GM21367 (cell line): ENCODE measurements at regions not wholly inside any gene's neighbourhood (a gene's known extent, or its start where the extent isn't known, plus 50 kb on each side); places are given as distances from the start of the nearest gene placed in this dataset.

Experiments
- ATAC-seq: cut with Tn5 transposase; IDR thresholded peaks from one replicate; pipeline ENCODE4 v1.9.1; 2021; ENCODE audit not compliant: unreplicated experiment

DNA sequence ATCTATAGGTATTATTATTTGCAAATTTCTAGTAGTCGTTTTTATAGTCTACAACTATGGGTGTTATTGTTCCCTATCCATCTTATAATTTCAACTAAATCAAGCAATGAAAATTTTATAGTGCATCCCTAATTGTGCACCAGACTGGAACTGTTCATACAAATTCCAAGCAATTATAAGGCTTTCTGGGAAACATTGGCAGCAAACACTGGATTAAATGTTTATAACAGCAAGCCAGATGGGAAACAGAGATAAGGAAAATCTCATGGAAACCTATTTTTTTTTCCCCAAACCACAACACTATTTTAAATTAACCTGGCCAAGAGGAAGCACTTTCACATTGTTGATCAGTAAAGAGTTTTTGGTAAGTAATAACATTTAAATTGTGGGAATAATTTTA, 524.3 kb downstream of the RASEF start:
- ATAC-seq = no peak

DNA sequence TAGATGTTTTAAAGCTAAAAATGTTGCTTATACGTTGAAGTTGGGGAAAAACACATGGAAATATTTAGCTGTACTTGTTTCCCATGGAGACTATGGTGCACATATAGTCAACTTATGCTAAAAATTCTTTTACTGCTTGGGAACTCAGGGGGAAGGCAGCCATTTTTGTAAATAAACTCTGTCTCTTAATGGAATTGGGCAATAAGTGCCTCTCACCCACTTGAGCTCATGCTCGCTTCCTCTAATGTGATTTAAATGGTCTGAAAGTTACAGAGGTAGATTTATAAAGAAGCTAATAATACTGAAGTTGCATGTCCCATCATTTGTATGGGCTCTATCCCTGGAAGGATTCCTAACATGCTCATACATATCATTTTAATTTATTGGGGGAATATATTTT, 523.8 kb downstream of the RASEF start:
- ATAC-seq = no peak

DNA sequence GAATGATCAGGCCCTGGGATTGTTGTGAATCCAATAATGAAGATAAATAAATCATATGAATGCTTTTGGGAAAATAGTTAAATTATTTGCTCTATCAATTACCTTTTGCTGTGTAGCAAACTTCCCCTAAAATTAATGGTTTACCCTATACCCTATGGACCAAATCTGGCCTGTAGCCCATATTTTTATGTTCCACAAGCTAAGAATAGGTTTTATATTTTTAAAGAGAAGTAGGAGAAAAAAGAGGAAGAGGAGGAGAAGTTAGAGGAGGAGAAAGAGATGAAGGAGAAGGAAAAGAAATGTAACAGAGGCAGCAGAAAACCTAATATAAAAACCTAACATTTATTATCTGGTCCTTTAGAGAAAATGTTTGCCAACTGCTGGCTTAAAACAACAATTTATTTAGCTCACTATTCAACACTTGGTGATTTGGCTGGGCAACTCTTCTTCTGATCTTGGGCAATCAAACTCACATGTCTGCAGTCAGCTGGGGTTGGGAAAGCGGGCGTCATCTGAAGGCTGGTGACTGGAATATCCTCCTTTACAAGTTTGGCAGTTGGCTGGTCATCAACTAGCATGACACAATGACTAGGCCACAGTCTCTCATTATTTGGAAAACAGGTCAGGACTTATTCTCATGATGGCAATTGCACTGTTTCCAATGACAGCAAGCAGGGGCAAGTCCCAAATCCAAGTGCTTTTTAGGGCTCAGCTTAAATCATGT, 522.9 kb downstream of the RASEF start:
- ATAC-seq = no peak

DNA sequence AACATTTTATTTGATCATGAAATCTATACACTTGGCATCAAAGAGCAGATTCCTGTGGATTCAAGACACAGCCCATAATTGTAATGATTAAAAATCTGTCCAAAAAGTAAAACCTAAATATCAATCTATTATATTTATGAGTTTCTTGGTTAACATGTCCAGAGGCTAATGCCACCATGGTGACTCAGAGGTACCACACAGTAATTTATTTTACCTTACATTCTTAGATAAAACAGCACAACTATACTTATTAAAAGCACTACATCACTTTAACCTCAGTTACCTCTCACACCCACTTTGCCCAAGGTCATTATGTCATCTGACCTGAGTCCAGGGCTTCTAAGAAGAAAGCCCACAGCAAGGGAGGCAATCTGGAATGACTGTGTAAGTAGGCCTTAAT, 519.2 kb downstream of the RASEF start:
- no peak for ATAC-seq

DNA sequence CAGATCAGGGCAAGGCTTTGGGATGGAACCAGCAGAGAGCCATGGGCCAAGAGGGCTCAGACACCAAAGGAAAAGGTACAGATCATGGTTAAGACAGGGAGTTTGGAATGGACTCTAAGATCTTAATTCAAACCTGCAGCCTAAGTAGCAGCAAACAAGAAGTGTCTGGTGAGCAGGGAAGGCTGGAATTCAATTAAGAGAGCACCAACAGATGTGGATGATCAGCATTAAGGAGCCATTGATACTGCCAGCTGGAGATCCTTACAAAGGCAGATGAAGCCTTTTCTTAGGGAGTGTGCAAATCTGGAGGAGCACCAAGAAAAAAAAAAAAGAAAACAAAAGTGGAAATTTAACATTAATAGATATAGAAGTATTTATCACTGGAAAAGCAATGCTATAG, 516.8 kb downstream of the RASEF start:
- ATAC-seq = no peak

DNA sequence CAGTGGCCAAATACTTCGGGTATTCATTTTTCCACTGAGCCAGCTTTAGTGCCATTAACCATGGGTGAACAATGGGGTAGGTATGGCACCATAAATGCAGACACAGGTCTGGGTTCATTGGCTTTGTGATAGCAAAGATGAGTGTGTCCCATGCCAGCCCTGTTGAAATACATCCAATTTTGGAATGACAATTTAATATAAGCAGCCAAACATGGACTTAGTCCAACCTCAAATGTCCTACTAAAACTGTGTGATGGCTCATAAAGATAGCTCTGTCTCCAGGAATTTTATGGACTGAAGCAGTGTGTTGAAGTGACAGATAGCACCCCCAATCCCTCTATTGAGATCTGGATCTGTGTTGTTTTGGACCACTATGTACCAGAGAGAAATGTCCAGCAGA, 514.9 kb downstream of the RASEF start:
- ATAC-seq = no peak

DNA sequence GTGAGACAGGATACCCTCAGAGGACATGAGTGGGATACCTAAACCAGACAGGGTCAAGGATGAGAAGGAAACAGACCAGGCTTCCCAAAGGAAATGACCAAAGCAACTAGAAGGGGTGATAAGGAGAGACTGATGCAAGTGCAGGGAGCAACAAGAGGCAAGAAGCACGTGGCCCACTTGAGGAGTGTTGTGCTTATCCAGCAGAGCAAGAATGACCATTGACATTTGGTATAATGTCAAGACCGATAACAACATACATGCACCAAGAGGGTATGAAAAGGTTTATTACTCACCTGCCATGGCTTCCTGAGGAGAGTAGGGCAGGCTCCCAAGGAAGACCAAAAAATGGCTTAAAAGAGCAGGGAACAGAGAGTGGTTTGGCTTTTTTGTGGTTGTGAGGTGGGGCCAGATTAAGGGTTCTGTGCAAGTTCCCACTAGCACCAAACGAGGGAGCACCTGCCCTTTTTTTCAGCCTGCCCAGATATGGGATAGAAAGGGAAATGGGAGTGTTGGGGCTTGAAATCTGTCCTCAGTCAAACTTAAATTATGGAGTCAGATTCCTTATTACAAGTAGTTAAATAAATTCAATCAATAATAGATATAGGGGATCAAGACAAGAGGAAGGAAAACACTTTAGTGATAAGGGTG, 513.6 kb downstream of the RASEF start:
- no peak for ATAC-seq

DNA sequence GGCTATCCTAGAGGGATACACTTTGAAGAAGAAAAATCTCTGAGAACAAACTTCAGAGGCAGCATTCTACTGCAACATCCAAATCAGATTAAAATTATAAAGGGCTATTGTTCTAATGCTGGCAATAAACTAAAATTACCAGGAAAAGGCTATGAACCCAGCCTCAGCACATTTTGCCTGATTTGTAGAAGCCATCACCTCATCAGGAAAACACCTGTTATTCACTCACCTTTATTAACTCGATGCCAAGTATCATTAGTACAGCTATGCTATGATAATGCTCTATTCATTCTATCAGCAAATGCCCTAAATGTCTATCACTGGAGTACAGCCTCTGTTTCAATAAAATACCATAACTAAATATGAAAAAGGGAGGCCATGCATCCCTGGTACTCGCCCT, 510.2 kb downstream of the RASEF start:
- no peak for ATAC-seq

DNA sequence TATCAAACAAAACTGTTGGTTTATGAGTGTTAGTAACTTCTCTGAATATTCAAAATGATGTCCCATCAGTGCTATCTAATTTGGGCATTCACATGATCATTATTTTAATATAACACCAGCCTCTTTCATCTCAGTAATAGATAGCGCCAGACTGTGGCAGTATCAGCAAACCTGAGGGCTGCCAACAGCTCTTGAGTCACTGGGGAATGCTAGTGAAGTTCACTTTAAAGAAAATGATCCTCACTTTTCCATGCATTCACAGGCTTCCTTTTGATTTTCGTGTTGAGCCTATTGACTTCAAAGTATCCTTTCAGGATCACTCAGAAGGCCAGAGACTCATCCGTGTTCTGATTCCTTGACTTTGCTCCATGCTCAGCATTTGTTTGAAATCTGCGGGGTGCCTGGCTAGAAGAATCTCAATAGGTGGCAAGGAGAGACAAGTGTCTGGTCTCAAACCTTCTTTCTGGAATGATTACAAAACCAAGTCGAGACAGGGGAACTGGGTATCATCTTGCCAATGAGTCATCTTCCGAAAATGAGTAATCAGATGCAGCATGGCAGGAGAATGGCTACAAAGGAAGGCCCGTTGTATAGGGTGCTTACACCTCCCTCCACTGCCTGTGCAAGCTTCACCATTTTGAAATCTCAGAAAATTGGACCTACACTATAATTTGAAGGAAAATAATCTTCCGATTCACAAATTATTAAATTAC, 509.1 kb downstream of the RASEF start:
- ATAC-seq = no peak

DNA sequence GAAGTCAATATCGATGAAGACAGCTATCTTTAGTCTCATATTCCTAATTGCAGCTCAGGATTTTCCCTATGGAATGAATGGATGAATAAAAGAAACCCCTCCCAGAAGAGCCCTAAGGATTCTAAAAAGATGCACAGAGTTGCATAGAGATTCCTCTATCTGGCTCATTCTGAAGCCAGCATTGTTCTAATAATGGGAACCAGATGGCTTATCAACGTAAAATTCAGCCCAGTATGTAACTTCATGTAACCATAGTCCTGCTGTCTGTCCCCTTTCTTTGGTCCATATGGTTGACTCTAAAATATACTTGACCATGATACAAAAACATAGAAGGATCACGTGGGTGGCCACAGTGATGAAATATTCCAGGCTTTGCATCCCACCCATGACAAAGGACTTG, 508.6 kb downstream of the RASEF start:
- no peak for ATAC-seq

DNA sequence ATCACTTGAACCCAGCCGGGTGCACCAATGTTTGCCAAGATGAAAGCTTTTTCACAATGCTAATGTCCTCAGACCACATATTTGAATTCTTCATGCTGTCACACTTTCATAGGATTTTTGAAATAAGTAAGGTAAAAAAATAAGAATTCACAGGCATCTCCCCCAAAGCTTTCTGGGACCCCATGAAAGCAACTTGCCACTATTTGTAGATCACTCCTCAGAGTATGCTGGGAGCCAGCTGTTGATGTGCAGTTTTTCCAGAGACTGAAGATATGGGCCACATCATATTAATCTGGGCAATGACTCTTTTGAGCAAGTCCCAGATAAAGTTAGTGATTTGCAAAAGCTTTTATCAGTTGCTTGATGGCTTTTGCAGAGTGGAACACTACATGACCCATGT, 507.9 kb downstream of the RASEF start:
- no peak for ATAC-seq

DNA sequence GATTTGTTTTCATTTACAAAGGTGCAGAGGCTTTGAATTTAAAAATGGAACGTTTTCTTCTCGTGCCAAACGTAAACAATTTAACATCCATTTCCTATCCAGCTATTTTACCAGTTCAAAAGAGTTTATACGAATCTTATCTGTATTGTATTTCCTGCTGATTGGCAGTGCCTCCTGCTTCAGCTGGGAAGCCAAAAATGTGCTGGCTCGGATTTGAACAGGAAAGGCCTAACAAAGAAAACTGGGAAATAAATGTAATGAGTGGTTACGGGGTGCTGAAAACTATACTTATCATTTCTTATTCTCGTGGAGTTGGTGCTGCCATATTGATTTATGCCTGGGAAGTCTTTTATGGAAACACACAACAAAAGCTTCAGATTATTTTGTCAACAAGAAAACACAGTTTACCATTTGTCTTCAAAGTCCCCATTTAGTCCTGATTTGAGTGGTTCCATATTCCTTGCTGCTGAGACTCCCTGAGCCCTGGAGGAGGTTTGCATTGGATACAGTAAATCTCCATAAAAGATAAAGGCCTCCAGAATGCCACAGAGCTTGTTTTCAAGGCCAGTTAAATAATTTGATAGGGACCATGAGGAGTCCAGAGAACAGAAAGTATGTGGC, 507.4 kb downstream of the RASEF start:
- ATAC-seq = no peak

DNA sequence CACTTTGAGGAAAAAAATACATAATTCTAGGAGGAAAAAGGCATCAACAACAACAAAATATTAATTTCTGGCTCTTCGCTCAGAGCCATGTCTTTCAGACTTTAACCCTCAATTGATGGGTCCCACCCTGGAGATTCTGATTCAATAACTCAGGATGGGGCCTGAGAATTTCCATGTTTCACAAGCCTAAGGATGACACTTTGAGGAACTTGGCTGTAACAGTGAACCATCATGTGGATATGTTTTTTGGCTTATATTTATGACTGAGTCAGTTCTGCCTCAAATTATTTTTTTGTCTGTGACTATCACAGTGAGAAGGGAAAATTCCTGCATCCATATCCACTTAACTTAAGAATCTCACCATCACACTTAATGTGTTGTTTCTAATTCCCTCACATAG, 504.6 kb downstream of the RASEF start:
- ATAC-seq = no peak

DNA sequence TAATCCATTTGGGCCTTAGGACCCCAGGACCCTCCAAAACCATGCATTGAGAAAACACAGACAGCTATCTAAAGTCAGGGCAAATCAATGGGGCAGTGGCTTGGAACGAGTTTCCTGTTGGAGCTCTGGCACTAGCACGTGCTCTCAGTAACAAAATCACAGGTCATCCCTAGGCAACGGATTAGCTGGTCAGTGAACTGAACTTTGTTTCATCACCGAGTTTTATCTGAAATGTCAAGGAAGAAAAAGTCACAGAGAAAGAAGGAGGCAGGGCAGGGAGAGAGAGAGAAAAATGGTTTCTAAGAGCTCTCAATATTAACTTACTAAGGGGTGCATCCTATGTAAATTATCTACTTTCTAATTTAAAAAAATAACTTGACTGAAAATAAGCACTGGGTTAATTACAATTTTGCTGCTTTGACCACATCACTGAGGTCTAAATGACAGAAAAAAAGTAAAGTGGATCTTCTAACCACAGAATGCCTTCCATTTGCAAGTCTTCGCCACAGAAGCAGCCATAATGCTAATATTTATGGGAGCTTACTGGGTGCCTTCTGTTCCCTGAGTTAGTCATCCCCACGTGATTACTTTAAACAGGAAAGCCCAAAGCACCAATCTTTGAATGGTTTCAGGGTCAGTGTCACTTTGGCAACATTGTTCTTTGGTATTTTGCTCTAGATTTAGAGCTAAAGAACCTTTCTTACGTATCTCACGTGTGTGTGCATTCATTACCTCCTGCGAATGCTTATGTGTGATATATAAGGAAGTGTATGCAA, 503.9 kb downstream of the RASEF start:
- no peak for ATAC-seq

DNA sequence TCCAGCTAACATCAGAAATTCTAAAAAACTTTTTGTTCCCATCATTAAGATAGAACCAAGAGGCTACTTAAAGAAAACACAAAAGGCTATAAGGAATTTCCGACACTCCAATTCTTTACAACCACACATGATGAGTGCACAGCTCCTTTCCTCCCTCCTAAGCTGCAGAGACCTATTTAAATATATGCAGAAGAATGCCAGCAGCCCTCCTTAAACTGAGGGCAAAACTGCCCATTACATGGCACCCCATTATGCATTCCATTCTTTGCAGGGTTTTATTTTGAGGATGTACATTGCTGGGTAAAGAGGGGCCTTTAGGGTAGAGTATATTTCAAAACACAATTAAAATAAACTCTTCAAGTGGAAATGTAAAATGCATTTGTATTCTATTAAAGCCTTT, 502.9 kb downstream of the RASEF start:
- ATAC-seq = no peak

DNA sequence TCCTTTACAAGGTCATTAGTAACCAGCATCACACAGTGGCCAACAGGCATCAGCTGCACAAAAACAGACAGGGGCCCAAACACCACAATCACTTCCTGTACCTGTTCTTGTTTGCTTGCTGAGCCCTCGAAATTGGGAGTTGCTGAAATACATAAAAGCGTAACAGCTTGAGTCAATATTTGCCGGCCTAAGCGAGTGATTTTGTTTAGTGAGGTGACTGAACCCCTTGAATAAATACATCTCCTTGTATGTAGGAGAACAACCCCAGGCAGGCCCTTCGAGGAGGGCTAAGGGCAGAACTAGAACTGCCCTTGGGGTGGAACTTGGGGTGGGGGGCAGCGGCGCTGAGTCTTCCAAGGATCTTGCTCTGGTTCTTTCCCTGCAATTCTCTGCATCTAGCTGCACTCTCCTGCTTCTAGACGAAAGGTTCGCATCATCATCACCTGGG, 502.5 kb downstream of the RASEF start:
- no peak for ATAC-seq

DNA sequence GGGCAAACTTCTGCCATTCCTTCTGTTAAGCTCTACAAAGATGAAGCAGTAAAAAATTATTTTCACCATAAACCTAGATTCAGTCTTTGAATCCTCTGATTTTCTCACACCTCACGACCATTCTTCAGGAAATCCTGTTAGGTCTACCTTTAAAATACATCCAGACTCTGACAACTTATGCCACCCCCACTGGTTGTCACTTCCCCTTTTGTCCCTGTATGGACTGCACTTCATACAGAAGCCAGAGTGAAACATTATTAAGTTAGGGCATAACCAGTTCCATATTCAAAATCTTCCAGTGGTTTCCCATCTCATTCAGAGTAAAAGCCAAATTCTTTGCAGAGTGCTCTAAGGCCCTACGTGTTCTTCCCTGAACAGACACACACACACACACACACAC, 499.8 kb downstream of the RASEF start:
- ATAC-seq = no peak

DNA sequence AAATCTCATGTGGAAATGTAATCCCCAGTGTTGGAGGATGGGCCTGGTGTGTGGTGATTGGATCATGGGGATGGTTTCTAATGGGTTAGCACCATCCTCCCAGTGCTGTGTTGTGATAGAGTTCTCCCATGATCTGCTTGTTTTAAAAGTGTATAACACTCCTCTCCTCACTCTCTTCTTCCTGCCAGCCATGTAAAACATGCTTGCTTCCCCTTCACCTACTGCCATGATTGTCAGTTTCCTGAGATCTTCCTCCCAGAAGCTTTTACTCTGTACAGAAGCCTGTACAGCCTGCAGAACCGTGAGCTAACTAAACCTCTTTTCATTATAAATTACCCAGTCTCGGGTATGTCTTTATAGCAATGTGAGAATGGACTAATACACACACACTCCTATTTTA, 499.1 kb downstream of the RASEF start:
- ATAC-seq = no peak

DNA sequence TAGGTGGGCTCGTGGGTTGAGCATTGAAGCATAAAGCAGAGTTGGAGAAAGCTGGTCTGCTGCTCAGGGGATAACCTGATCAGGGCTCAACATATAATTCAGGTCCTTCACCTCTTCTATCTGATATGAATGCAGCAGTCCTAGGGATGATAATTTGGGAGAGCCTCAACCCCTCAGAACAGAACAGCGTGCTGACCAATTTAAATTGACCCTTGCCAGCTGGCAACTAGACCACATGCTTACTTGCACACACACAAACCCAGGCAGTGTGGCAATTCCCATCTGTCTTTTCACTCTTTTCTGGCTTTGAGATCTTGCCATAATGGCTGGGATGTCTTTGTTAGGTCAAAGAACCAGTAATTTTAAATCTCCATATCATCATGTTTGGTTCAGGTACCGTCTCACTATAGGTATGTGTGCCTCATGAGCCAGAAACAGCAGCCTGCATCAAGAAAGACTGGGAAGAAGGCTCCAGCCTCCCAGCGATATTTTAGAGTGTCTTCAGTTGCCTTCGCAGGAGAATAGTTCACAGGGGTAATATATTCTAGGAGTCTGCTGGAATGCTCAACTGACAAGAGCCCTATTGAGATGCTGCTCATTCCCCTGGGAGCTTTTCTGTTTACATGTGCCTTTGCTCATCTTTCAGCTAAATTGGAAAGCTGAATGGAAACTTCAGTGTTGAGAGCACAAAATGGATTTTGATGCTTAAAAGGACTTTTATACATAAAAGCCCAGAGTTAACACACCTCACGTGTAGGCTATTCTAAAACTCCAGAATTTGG, 497.6 kb downstream of the RASEF start:
- no peak for ATAC-seq

DNA sequence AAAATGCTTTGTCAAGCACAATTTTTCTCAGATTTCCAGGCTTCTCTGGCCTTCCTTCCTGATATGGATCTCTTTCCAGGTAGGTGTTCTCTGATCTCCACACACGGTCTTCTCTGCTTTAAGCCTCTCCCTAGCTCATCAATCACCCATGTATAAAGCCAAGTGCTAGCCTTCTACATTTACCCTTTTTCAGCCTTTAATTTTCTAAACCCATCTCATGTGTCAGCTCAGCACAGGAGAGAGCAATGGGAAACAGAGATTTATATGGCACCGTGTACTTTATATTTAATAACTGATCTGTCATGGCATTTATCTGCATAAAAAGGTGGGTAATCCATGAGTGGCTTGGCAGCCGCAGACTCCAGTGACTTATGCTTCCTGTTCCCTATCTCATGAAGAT, 495.0 kb downstream of the RASEF start:
- ATAC-seq = no peak
